Lower lobe of right lung (tissue), 2 donors: ENCODE measurements at regions not wholly inside any gene's neighbourhood (a gene's known extent, or its start where the extent isn't known, plus 50 kb on each side); places are given as distances from the start of the nearest gene placed in this dataset.

Experiments
- ATAC-seq, 2 donors: fragments of 200-7000 bp; cut with Tn5 transposase; one replicate each; pipeline ENCODE4 v1.9.1; 2020 to 2022; ENCODE audit warnings: mild to moderate bottlenecking in 2 of 2, moderate library complexity in 2 of 2
- DNase-seq: peaks from one replicate; pipeline ENCODE4 v3.0.0-alpha.2; 2020
- H3K27ac ChIP-seq: fragments of 200-600 bp; one replicate; pipeline ENCODE4 v1.8.0; 2022
- H3K27me3 ChIP-seq: fragments of 200-600 bp; one replicate; pipeline ENCODE4 v1.8.0; 2022; ENCODE audit warnings: low read depth
- H3K36me3 ChIP-seq: fragments of 200-600 bp; one replicate; pipeline ENCODE4 v1.8.0; 2022; ENCODE audit warnings: mild to moderate bottlenecking
- H3K4me1 ChIP-seq: fragments of 200-600 bp; one replicate; pipeline ENCODE4 v1.8.0; 2022
- H3K4me3 ChIP-seq: fragments of 200-600 bp; one replicate; pipeline ENCODE4 v1.8.0; 2022; ENCODE audit warnings: mild to moderate bottlenecking
- H3K9me3 ChIP-seq: fragments of 200-600 bp; one replicate; pipeline ENCODE4 v1.8.0; 2022
- intact Hi-C: fragments of 100-400 bp; cut with DNase I; formaldehyde crosslinking; loops from one replicate; pipeline ENCODE4 v1.11.0; 2022
- TF ChIP-seq, protein P1 (sequence below): fragments of 200-600 bp; IDR thresholded peaks from one replicate; pipeline ENCODE4 v1.8.0; 2022; ENCODE audit warnings: antibody characterized with exemption, mild to moderate bottlenecking
- donor health status: DM: no; HTN: yes; CAD: no; lungs with severe emphysema.

DNA sequence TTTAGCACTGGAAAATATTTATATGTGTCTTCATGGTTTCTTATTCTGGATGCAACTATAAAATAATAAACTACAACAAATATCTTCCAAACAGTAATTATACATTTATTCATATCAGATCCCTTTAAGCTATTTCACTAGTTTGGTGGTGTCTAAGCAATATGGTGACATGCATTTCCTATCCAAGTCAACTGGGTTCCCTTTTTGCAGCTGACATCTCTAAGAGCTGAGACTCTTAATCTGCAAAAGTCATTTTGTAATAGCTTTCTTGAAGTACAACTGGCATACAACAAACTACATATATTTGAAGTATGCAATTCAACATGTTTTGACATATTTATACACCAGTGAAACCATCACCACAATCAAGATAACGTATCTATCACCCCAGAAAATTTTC lies 59.9 kb upstream of the SLC1A4 start:
- no peak overlapping the region for H3K4me3 ChIP-seq
- H3K36me3 ChIP-seq = no peaks in the 10 kb centered on the region
- ATAC-seq (no peak), DNase-seq (no peak)
- H3K27me3 ChIP-seq = no peaks in the 10 kb centered on the region
- no peaks in the 10 kb centered on the region for H3K9me3 ChIP-seq
- TF ChIP-seq, protein P1, sequence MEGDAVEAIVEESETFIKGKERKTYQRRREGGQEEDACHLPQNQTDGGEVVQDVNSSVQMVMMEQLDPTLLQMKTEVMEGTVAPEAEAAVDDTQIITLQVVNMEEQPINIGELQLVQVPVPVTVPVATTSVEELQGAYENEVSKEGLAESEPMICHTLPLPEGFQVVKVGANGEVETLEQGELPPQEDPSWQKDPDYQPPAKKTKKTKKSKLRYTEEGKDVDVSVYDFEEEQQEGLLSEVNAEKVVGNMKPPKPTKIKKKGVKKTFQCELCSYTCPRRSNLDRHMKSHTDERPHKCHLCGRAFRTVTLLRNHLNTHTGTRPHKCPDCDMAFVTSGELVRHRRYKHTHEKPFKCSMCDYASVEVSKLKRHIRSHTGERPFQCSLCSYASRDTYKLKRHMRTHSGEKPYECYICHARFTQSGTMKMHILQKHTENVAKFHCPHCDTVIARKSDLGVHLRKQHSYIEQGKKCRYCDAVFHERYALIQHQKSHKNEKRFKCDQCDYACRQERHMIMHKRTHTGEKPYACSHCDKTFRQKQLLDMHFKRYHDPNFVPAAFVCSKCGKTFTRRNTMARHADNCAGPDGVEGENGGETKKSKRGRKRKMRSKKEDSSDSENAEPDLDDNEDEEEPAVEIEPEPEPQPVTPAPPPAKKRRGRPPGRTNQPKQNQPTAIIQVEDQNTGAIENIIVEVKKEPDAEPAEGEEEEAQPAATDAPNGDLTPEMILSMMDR = no peak
- intact Hi-C loops = no loop called here
- no peaks in the 10 kb centered on the region for H3K4me1 ChIP-seq
- no peak overlapping the region for H3K27ac ChIP-seq

DNA sequence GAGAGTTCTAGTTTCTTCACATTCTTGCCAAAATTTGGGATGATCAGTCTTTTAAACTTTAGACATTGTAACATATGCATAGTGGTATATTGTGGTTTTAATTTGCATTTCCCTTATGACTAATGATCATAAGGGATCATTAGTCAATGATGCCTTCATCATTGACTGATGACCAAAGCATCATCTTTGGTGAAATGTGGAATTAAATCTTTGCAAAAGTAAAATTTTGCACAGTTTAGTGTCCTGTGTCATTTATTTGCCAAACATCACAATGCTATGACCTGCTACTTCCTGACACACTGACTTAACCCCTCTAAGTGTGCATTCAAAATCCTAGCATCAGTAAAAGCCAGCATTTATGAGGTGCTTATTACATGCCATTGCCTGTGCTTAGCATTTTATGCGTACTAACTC lies 58.9 kb upstream of the SLC1A4 start:
- no peaks in the 10 kb centered on the region for H3K9me3 ChIP-seq
- DNase-seq (no peak), ATAC-seq (no peak)
- no peaks in the 10 kb centered on the region for H3K27me3 ChIP-seq
- no peaks in the 10 kb centered on the region for H3K36me3 ChIP-seq
- H3K4me1 ChIP-seq = no peaks in the 10 kb centered on the region
- intact Hi-C loops = no loop called here
- H3K27ac ChIP-seq = no peak overlapping the region
- H3K4me3 ChIP-seq = no peak overlapping the region
- TF ChIP-seq, protein P1 = no peak

DNA sequence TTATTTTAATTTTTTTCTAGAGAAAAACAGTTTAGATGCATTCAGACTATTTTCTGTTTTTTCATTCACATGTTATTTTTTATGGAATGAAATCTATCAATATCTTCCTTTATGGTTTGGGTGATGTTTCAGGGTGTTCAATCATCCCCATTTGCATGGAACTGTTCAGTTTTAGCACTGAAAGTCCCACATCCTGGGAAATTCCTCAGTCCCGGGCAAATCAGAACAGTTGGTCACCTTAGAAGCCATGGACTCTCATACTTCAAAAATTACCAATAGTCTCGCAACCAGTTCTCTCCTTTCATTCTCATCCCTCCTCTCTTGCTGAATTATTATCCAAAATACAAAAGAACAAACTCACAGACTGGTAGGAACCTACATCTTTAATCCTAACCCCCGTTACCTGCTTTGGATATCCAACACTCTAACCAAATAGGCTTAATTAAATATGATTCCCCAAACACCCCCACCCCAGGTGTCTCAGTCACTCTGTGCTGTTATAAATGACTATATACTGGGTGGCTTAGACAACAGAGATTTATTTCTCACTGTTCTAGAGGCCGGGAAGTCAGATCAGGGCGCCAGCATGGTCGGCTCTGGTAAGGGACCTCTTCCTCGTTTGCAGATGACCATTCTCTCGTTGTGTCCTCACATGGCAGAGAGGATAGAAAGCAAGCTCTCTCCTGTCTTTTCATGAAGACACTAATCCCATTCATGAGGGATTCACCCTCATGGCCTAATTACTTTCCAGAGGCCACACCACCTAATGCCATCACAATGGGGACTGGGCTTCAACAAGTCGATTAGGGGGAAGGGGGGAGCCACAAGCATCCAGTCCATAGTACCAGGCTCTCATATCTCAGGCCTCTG lies 57.7 kb upstream of the SLC1A4 start:
- TF ChIP-seq, protein P1 = no peak
- Histone ChIP-seq H3K27me3 (no peaks in the 10 kb centered on the region), H3K9me3 (no peaks in the 10 kb centered on the region), H3K4me3 (no peak overlapping the region), H3K4me1 (no peaks in the 10 kb centered on the region), H3K27ac (no peak overlapping the region), H3K36me3 (no peaks in the 10 kb centered on the region)
- DNase-seq (no peak), ATAC-seq (no peak)
- intact Hi-C loops = no loop called here

DNA sequence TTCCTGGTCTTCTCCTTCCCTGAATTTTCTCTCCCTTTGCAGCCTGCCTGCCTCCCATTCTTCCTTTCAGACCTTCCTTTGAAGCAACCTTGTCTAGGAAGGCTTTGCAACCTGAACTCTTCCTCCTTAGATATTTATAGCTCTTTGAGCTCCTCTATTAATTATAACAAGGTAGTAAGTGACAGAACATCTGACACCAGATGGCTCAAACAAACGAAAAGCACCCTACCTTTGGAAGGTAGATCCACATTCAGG lies 57.2 kb upstream of the SLC1A4 start:
- H3K27me3 ChIP-seq = no peaks in the 10 kb centered on the region
- H3K27ac ChIP-seq = no peak overlapping the region
- TF ChIP-seq, protein P1 = no peak
- H3K4me1 ChIP-seq = no peaks in the 10 kb centered on the region
- ATAC-seq (no peak), DNase-seq (no peak)
- H3K9me3 ChIP-seq = no peaks in the 10 kb centered on the region
- no peaks in the 10 kb centered on the region for H3K36me3 ChIP-seq
- intact Hi-C loops = no loop called here
- H3K4me3 ChIP-seq = no peak overlapping the region

DNA sequence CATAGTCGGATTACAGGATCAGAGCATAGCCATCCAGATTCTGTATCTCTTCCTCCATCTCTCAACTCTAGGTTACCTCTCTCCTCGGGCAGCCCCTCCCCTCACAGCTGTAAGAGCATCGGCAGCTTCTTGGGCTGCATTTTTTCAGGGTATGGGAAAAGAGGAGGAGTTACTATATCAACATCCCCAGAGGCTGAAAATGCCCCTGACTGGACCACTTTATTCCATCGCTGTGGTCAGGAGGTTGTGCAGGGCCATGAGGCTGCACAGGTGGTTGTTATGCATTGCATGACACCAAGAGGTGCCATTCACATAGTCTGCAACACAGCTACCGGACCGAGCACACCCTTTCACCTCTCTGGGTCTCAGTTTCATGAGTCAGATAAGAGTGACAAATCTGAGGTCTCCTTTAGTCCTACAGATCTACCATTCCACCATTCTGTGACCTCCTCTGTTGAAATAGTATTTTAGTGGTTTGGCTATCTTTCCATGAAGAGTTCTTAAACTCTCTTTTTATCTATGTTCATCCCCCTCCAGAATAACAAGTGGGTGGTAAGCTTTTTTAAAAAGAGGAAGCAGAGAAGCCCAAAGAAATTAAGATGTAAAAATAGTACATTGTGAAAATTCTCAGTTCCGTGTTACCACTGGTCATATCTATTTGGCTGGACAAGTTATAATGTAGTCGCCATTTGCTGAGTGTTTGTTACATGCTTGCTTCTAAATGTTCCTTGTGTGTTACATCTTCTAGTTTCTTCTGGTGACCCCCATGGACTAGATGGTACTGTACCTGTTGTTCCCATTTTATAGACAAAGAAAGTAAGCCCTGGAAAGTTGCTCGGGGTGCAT lies 56.6 kb upstream of the SLC1A4 start:
- no peaks in the 10 kb centered on the region for H3K9me3 ChIP-seq
- peak in 1 of 2 donors; percentile 37 for ATAC-seq
- no peak for DNase-seq
- TF ChIP-seq, protein P1 = no peak
- H3K4me3 ChIP-seq = no peak overlapping the region
- H3K27ac ChIP-seq = peak overlapping the region; percentile 31
- H3K36me3 ChIP-seq = no peaks in the 10 kb centered on the region
- no peaks in the 10 kb centered on the region for H3K27me3 ChIP-seq
- intact Hi-C loops = no loop called here
- no peaks in the 10 kb centered on the region for H3K4me1 ChIP-seq
